Hematopoietic multipotent progenitor cell (in vitro differentiated cells): ENCODE measurements at regions not wholly inside any gene's neighbourhood (a gene's known extent, or its start where the extent isn't known, plus 50 kb on each side); places are given as distances from the start of the nearest gene placed in this dataset.
A peak's percentile ranks its signal among the peaks of the same experiment; 100 is the strongest.

Experiments
- DNase-seq, 3 donors: peaks; one replicate each; pipeline ENCODE4 v3.0.0-alpha.2; 2011 to 2015; ENCODE audit warnings: low read depth in 2 of 3, low spot score in 2 of 3

DNA sequence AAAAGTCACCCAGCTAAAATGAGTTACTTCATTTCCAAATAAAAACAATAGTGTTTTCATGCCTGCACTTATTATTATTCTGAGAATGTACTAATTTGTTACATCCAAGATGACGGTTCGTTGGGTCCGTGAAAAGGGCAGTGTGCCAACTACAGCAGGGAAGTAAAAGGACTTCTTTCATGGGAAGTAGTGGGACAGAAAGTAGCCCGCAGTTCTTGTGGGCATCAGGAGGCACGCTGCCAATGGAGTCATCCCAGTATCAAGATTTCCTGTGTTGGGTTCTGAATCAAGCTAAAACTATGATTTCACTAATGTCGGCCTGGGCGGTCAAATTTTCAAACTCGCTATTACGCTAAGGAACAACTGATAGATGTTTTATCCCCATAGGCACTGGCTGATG is 254.5 kb upstream of the SOX2 start:
- no peak for DNase-seq

- DNase-seq, result no peak
Measured at GRCh38 chr3:181455276-181455675, 256.4 kb upstream of the SOX2 start.

GRCh38 chr3:181454451-181455027 is 257.2 kb upstream of the SOX2 start:
- DNase-seq, result no peak

- DNase-seq, result no peak
Measured at GRCh38 chr3:181446741-181447140, 265.0 kb upstream of the SOX2 start.

DNA sequence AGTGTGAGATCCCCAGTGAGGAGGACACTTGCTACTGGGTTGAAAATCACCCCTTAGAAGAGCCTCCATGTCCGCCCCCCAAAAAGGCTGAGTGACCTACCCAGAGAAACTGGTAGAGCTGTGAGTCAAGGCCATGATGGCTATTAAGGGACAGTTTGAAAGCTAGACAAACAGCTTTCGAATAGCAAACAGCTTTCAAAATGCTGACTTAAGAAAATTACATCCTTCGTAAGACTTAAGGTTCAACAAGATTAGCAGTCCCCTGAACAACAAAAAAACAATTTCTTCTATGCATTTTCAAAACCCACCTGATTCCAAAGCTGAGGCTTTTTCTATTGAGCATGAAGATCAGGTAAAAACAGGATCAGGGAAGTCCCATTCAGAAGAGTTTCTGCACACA is 269.7 kb upstream of the SOX2 start:
- DNase-seq, result no peak

DNA sequence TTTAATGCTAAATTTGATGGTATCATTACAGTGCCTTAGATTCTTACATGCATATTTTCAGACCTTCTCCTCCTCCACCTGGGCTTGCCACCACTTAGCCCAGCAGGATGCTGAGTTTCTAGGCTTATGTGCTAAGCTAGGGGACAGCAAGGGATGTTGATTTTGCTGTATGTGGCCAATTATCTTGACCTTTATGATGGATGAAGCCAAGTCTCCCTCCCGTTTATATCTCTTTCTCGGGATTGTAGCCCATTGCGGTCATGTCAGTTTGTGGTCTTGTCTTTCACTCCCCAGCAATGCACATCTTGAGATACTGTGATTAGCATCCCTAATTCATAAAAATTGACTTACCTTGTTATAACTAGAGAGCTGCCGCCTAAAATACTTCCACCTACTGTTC is 278.7 kb upstream of the SOX2 start:
- no peak for DNase-seq

- no peak for DNase-seq
Measured at GRCh38 chr3:181431748-181432147, 280.0 kb upstream of the SOX2 start.

DNA sequence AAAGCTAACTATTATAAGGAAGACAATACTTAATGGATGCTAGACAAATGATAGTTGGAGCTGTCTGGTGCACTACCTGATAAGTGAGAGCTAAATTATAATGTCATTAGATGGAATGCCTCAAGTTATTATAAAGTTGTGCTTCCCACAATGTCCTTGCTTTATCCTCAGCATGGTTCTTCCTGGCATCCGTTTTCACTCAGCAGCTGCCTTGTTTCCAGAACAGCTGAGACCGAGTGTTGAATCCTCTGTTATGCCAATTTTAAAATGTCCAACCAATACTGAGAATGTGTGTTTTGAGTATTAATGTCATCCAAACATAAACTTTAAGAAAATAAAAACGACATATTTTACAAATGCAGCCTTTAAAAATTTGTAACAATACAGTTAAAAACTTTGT is 286.7 kb upstream of the SOX2 start:
- DNase-seq, result no peak

GRCh38 chr3:181418233-181418632 is 293.5 kb upstream of the SOX2 start:
- DNase-seq, result no peak

- peak in 1 of 3 donors; percentile 2 for DNase-seq
Measured at GRCh38 chr3:181417748-181418147, 294.0 kb upstream of the SOX2 start.

DNA sequence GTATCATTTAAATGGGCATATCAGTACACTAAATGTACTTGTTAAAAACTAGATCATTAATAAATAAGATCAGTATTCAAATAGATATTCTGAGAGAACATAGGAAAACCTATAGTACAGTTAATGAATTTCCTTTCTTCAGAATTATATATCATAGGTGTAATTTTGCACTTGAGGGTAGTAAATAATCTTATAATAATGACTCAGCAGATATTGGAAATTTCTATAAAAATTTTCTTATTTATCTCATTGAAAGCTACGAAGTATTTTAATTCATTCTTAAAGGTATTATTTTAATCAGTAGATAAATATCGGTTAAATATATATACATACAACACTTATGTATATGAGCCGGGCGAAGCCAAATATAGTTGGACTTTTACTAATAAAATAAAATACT is 300.9 kb upstream of the SOX2 start:
- no peak for DNase-seq

GRCh38 chr3:181403876-181404660 is 307.7 kb upstream of the SOX2 start:
- DNase-seq, result no peak

GRCh38 chr3:181402347-181402746 is 309.4 kb upstream of the SOX2 start:
- no peak for DNase-seq

DNA sequence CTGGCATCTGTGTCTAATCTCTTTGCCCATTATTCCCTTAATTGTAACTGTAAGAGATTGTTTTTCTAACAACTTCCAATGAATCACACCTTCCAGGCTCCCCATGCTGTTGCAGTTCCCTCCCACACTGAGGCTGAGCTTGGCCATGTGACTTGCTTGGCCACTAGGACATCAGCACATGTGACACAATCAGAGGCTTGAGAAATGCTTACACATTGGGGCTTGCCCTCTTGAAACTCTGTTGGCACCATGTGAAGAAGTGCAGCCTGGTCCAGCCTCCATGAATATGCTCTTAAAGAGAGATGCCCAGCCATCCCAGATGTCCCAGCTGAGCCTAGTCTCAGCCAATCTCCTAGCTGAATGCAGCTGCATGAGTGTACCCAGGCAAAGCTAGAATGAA is 326.8 kb upstream of the SOX2 start:
- no peak for DNase-seq

DNA sequence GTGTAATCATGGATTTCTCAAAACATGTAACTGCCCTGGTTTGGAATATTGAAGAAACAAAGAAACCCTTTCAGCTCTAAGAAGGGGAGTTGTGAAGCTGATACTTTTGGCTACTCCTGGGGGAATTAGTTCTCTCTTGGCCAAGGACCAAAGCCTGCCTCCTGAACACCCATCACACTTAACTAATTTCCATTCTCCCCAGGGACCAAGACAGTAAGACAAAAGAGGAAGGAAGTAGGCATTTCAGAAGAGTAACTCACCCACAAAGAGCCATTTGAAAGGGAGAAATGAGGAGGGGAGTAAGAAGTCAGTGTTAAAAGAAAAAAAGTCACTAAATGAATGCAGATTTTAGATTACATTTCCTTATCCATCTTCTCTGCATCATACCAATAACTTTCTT is 328.0 kb upstream of the SOX2 start:
- no peak for DNase-seq

DNA sequence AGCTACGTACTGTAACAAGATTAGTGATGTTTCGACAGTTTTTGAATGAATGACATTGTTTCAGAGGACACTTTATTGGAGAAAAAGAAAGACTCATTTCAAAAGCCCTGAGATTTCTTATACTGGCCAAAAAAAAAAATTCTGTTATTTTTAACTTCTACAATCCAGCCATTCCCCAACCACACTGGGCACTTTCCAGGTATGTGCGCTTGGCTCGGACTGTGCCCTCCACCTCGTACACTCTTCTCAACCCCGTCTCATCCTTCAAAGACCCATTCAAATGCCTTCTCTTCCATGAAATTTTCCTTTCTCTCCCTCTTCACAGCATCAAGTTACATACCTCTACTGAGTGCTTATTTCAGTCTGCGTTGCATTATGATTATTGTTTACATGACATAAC is 328.5 kb upstream of the SOX2 start:
- no peak for DNase-seq

GRCh38 chr3:181382656-181383055 is 329.1 kb upstream of the SOX2 start:
- no peak for DNase-seq

DNA sequence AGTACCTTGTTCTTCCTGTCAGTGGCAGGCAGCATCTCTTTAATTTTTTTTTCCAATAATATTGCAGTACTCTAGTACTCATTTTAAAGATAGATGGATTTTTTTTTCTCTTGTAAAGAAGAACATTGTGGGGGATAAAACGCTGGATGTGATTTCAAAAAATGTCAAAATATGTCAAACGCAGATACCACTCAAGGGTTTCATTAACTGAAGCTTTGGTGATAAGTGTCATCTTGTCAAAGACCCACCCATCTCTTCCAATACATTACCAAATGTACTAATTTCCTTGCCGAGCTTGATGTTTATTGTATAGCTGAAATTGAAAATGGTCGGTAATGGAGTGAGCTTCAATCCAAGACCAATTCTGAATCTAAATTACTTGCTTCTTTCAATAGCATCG is 332.4 kb upstream of the SOX2 start:
- no peak for DNase-seq

DNA sequence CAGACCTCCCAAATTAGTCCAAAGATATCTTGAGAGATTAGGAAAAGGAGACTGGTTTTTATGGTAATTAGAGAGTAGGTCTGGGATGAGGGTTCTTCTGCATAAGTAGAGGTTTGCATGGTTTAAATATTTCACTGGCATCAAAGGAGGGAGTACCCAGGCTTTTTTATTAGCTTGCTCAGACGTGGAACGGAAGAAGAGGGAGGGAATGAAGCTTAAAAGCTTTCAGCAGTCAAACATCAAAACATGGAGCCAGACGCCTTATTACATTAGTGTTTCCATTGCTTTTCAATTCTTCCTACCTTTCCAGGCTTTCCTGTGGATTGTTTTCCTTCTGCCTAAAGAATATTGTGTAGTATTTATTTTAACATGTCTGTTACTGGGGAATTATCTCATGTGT is 342.1 kb upstream of the SOX2 start:
- no peak for DNase-seq

DNA sequence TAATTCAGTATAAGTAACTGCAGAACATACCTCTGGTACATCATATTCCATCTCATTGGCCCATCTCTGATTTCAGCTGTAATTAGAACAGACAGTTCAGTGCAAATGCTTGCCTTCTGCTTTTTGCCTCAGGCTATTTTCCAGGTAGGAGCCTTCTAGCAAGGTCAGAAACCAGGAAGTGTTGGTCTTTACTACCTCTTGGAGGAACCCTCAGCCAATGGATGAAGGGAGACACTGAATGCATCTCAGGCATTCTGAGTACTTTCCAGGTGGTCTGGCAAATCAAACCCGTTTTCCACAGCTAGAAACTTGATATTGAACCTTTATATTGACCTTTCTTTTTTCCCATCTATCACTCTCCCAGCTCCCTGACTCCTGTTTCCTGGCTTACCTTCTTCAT is 348.5 kb upstream of the SOX2 start:
- no peak for DNase-seq

- DNase-seq, result no peak
Measured at GRCh38 chr3:181362378-181362777, 349.3 kb upstream of the SOX2 start.

GRCh38 chr3:181358562-181358961 is 353.2 kb upstream of the SOX2 start:
- no peak for DNase-seq

GRCh38 chr3:181358060-181358459 is 353.7 kb upstream of the SOX2 start:
- DNase-seq, result no peak
